Gastrocnemius medialis (tissue), 4 donors: ENCODE measurements at regions not wholly inside any gene's neighbourhood (a gene's known extent, or its start where the extent isn't known, plus 50 kb on each side); places are given as distances from the start of the nearest gene placed in this dataset.

Source experiments
- ATAC-seq, 2 donors: fragments of 150-250 bp; one replicate each; pipeline ENCODE4 v1.9.1; 2016
- DNase-seq, 2 donors: peaks; one replicate each; pipeline ENCODE4 v3.0.0-alpha.2; 2019
- H3K27ac ChIP-seq, 4 donors: fragments of 200-600 bp; sonication (generic); 1 replicate in 1 of 4; 2 replicates in 3 of 4; pipeline ENCODE4 v1.5.1; 2016 to 2018; ENCODE audit warnings: mild to moderate bottlenecking in 2 of 4, moderate library complexity in 1 of 4
- H3K27me3 ChIP-seq, 3 donors: fragments of 200-600 bp; sonication (generic) in 2 of 3; 1 replicate in 1 of 3; 2 replicates in 2 of 3; pipeline versions ENCODE4 v1.5.1 to v1.6.0; 2016 to 2019; ENCODE audit warnings: mild to moderate bottlenecking in 1 of 3, moderate library complexity in 1 of 3
- H3K36me3 ChIP-seq, 2 donors: fragments of 200-600 bp; sonication (generic) in 1 of 2; one replicate each; pipeline ENCODE4 v1.5.1; 2017 to 2018
- H3K4me1 ChIP-seq, 2 donors: fragments of 200-600 bp; sonication (generic) in 1 of 2; one replicate each; pipeline ENCODE4 v1.5.1; 2016 to 2017; ENCODE audit warnings: mild to moderate bottlenecking in 2 of 2
- H3K4me3 ChIP-seq, 4 donors: fragments of 200-600 bp; sonication (generic) in 3 of 4; 1 replicate in 1 of 4; 2 replicates in 3 of 4; pipeline ENCODE4 v1.5.1; 2016 to 2019; ENCODE audit warnings: mild to moderate bottlenecking in 2 of 4
- H3K9me3 ChIP-seq, 3 donors: fragments of 200-600 bp; sonication (generic) in 2 of 3; 1 replicate in 1 of 3; 2 replicates in 2 of 3; pipeline ENCODE4 v1.5.1; 2016 to 2019
- POLR2A ChIP-seq, 2 donors: fragments of 450-650 bp; IDR thresholded peaks; one replicate each; pipeline ENCODE4 v1.6.1; 2017; ENCODE audit warnings: antibody characterized with exemption in 2 of 2, mild to moderate bottlenecking in 2 of 2, moderate library complexity in 2 of 2
- in situ Hi-C, 4 donors: fragments of 200-750 bp; cut with MboI; loops; one replicate each; pipeline versions ENCODE4 v1.15.0 to v1.8.0; 2017; ENCODE audit warnings: low sequenced_read_pairs in 4 of 4
- intact Hi-C: fragments of 100-400 bp; cut with DNase I; formaldehyde crosslinking; loops from one replicate; pipeline ENCODE4 v1.15.1; 2023; ENCODE audit warnings: low total_unique reads
- TF ChIP-seq, protein P1 (sequence below), 5 experiments: fragments of 450-650 bp in 3 of 5; fragments of 200-600 bp in 2 of 5; sonication (generic) in 2 of 5; IDR thresholded peaks in 4 of 5; conservative IDR thresholded peaks in 1 of 5; 1 replicate in 4 of 5; 2 replicates in 1 of 5; pipeline ENCODE4 v1.5.1; 2016 to 2019; ENCODE audit warnings: antibody characterized with exemption in 5 of 5, mild to moderate bottlenecking in 3 of 5, moderate library complexity in 3 of 5

DNA sequence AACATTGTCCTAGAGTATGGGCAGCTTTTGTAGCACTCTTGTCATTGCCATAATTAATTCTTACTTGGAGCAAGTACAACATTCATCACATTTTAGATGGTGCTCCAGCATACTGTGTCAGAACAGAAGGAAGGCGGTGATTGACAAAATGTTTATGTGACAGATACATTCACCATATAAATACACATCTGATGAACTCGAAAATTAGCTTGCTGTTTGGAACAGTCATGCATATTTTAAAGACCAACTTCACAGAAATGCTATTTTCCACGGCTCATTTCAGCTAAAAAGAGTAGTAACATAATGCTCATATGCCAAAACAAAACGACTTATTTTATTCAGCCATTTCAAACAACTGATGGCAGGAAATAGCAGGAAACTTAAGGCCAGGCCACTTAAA lies 302.7 kb downstream of the MRPL39 start:
- Histone ChIP-seq H3K4me3 (no peak overlapping the region), H3K27ac (no peak overlapping the region), H3K36me3 (no peaks in the 10 kb centered on the region), H3K9me3 (no peaks in the 10 kb centered on the region), H3K27me3 (no peaks in the 10 kb centered on the region), H3K4me1 (no peaks in the 10 kb centered on the region)
- DNase-seq: no peak
- in situ Hi-C loops (no loop called here), intact Hi-C loops (no loop called here)
- TF ChIP-seq, protein P1, sequence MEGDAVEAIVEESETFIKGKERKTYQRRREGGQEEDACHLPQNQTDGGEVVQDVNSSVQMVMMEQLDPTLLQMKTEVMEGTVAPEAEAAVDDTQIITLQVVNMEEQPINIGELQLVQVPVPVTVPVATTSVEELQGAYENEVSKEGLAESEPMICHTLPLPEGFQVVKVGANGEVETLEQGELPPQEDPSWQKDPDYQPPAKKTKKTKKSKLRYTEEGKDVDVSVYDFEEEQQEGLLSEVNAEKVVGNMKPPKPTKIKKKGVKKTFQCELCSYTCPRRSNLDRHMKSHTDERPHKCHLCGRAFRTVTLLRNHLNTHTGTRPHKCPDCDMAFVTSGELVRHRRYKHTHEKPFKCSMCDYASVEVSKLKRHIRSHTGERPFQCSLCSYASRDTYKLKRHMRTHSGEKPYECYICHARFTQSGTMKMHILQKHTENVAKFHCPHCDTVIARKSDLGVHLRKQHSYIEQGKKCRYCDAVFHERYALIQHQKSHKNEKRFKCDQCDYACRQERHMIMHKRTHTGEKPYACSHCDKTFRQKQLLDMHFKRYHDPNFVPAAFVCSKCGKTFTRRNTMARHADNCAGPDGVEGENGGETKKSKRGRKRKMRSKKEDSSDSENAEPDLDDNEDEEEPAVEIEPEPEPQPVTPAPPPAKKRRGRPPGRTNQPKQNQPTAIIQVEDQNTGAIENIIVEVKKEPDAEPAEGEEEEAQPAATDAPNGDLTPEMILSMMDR (IDR thresholded peaks at IDR 0.05 in 4 of 5, conservative IDR thresholded peaks at IDR 0.05 in 1 of 5): no peak
- TF ChIP-seq POLR2A (IDR thresholded peaks at IDR 0.05): no peak
- ATAC-seq: no peak

DNA sequence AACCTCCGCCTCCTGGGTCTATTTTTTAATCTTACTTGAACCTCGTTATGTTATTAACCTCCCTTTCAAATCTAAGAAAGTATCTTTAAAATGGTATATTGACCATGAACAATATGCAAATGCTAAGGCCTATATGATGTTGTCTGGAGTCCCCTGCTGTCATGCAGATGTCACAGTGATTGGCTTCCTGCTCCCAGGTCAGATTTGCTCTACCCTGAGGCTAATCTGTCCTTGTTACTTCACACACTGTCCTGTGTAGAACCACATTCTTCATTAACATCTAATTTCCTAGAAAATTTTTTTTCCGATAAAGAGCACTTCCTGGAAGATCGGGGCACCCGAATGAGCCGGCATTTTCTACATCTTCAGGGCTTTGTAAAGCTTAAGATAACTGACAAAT lies 306.6 kb downstream of the MRPL39 start:
- DNase-seq (no peak), ATAC-seq (no peak)
- no peak for TF ChIP-seq POLR2A (IDR thresholded peaks at IDR 0.05)
- intact Hi-C loops: no loop called here
- Histone ChIP-seq H3K36me3 (no peaks in the 10 kb centered on the region), H3K27me3 (no peaks in the 10 kb centered on the region), H3K4me1 (no peaks in the 10 kb centered on the region), H3K27ac (no peak overlapping the region), H3K4me3 (no peak overlapping the region), H3K9me3 (no peaks in the 10 kb centered on the region)
- in situ Hi-C loops: no loop called here

DNA sequence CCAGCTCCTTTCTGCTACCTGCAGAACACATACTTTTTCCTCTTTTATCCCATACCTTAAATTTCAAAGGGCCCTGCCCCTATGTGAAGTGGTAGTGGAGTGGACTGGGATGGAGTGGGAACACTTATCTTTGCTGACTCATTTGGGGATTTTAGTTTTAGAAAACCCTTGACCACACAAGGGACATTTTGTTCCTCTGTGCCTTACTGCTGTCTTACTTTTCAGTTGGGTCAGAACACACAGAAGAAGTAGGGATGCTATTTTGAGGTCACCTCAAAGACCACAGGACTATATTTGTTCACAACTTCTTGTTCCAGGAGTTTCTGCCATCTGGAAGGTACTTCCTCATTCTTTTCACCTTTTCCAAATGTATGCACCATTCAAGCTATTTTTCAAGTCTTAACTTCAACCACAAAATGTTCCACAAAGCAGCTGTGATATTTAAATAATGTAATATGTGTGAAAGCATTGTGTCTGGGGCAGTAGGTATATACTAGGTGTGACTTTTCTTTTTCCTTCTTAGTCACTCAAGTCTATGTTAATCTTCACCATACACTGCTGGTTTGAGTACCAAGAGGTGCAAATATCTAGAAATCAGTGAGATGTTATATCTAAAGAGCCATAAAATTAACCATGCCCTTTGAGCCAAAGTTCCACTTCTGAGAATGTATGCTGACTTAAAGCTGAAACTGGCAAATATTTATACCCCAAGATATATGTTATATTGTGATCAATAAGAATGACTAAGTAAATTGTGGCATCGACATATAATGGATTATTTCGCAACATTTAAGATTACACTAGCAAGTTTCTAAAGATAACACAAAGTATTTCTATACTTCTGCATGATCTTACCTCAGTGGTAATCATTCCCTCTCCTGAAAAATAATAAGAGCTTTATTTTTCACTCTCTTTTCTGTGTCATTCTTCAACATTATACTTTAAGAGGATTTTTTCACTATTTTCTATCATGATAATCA lies 308.5 kb downstream of the MRPL39 start:
- ATAC-seq (no peak), DNase-seq (no peak)
- Histone ChIP-seq H3K27ac (no peak overlapping the region), H3K4me1 (no peaks in the 10 kb centered on the region), H3K4me3 (no peak overlapping the region), H3K36me3 (no peaks in the 10 kb centered on the region), H3K9me3 (no peaks in the 10 kb centered on the region), H3K27me3 (no peaks in the 10 kb centered on the region)
- TF ChIP-seq, protein P1 (IDR thresholded peaks at IDR 0.05 in 4 of 5, conservative IDR thresholded peaks at IDR 0.05 in 1 of 5): no peak
- no peak for TF ChIP-seq POLR2A (IDR thresholded peaks at IDR 0.05)
- intact Hi-C loops (no loop called here), in situ Hi-C loops (no loop called here)

DNA sequence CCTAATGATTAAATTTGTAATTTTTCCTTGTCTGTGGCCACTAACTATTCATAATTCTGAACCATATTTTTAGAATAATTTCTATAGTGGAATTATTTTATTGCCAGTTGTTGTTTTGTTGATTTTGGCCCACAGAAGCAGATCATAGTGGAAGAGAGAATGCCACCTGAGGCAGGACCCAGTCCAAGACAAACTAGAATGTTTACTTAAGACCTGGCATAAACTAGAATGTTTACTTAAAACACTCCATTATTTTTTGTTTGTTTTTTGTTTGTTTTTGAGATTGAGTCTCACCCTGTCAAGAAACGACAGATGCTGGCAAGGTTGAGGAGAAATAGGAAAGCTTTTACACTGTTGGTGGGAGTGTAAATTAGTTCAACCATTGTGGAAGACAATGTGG lies 310.2 kb downstream of the MRPL39 start:
- Histone ChIP-seq H3K9me3 (no peaks in the 10 kb centered on the region), H3K27ac (no peak overlapping the region), H3K27me3 (no peaks in the 10 kb centered on the region), H3K4me3 (no peak overlapping the region), H3K36me3 (no peaks in the 10 kb centered on the region), H3K4me1 (no peaks in the 10 kb centered on the region)
- in situ Hi-C loops: no loop called here
- intact Hi-C loops: no loop called here
- ATAC-seq (no peak), DNase-seq (no peak)
- no peak for TF ChIP-seq POLR2A (IDR thresholded peaks at IDR 0.05)
- TF ChIP-seq, protein P1 (IDR thresholded peaks at IDR 0.05 in 4 of 5, conservative IDR thresholded peaks at IDR 0.05 in 1 of 5): no peak

DNA sequence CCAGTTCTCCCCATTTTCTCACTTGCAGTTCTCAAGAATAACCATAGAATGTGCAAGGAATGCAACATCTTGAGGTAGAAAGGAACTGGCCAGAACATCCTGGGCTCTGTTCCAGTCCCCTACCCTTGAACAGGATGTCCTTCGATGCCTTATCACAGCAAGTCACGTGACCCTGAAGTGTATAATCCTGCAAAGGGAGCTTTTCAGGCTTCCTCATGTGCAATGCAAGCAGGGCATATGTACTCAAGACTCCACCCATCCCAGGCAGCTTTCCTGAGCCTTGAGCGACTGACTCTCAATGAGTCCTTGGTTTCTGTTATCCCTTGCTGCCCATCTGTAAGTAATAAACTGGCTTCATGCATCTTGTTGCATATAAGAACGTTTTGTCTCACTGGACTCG lies 311.0 kb downstream of the MRPL39 start:
- H3K4me1 ChIP-seq: no peaks in the 10 kb centered on the region
- no peaks in the 10 kb centered on the region for H3K36me3 ChIP-seq
- no peak overlapping the region for H3K4me3 ChIP-seq
- intact Hi-C loops: no loop called here
- ATAC-seq: no peak
- H3K27me3 ChIP-seq: no peaks in the 10 kb centered on the region
- in situ Hi-C loops: no loop called here
- no peak overlapping the region for H3K27ac ChIP-seq
- TF ChIP-seq, protein P1 (IDR thresholded peaks at IDR 0.05 in 4 of 5, conservative IDR thresholded peaks at IDR 0.05 in 1 of 5): no peak
- TF ChIP-seq POLR2A (IDR thresholded peaks at IDR 0.05): no peak
- no peaks in the 10 kb centered on the region for H3K9me3 ChIP-seq
- DNase-seq: no peak
